ENCODE measurements at regions not wholly inside any gene's neighbourhood (a gene's known extent, or its start where the extent isn't known, plus 50 kb on each side); places are given as distances from the start of the nearest gene placed in this dataset.
A peak's percentile ranks its signal among the peaks of the same experiment; 100 is the strongest.
"Not testable (repeated sequence)": the region's sequence is repeated elsewhere in the genome, so short reads cannot be mapped to it uniquely, and the experiment has no call there.

- DNase-seq = no peak
Measured at GRCh38 chr7:91356915-91357314, 92.7 kb downstream of the FZD1 start.

- no peak for DNase-seq
Measured at GRCh38 chr7:91357379-91357778, 93.1 kb downstream of the FZD1 start.

- DNase-seq = no peak
Measured at GRCh38 chr7:91357901-91358300, 93.7 kb downstream of the FZD1 start.

- no peak for DNase-seq
Measured at GRCh38 chr7:91358303-91358702, 94.1 kb downstream of the FZD1 start.

- not testable (repeated sequence) for DNase-seq
Measured at GRCh38 chr7:91365097-91365496, 100.9 kb downstream of the FZD1 start.

GRCh38 chr7:91366091-91366490, 101.9 kb downstream of the FZD1 start:
- no peak for DNase-seq

- DNase-seq = no peak
Measured at GRCh38 chr7:91367812-91368578, 103.8 kb downstream of the FZD1 start.

- DNase-seq = no peak
Measured at GRCh38 chr7:91372323-91372722, 108.1 kb downstream of the FZD1 start.

GRCh38 chr7:91373111-91373800, 109.0 kb downstream of the FZD1 start:
- no peak for DNase-seq

GRCh38 chr7:91374321-91374989, 110.2 kb downstream of the FZD1 start:
- DNase-seq = no peak

- no peak for DNase-seq
Measured at GRCh38 chr7:91375378-91375777, 111.1 kb downstream of the FZD1 start.

GRCh38 chr7:91378131-91378530, 113.9 kb downstream of the FZD1 start:
- DNase-seq = no peak

GRCh38 chr7:91379236-91379635, 115.0 kb downstream of the FZD1 start:
- no peak for DNase-seq

GRCh38 chr7:91379991-91380390, 115.8 kb downstream of the FZD1 start:
- no peak for DNase-seq

- peak; percentile 55 for DNase-seq
Measured at GRCh38 chr7:91383053-91383904, 119.0 kb downstream of the FZD1 start.

GRCh38 chr7:91383905-91384274, 119.7 kb downstream of the FZD1 start:
- no peak for DNase-seq

- DNase-seq = not testable (repeated sequence)
Measured at GRCh38 chr7:91394757-91395156, 130.5 kb downstream of the FZD1 start.

GRCh38 chr7:91395313-91395712, 131.1 kb downstream of the FZD1 start:
- not testable (repeated sequence) for DNase-seq

- DNase-seq = peak; percentile 14
Measured at GRCh38 chr7:91397096-91397495, 132.9 kb downstream of the FZD1 start.

- no peak for DNase-seq
Measured at GRCh38 chr7:91397612-91398011, 133.4 kb downstream of the FZD1 start.

GRCh38 chr7:91398341-91398740, 134.1 kb downstream of the FZD1 start:
- DNase-seq = no peak

GRCh38 chr7:91405092-91405788, 141.0 kb downstream of the FZD1 start:
- no peak for DNase-seq

All from tongue (tissue), 1 donor.